ENCODE measurements at regions not wholly inside any gene's neighbourhood (a gene's known extent, or its start where the extent isn't known, plus 50 kb on each side); places are given as distances from the start of the nearest gene placed in this dataset.

DNA sequence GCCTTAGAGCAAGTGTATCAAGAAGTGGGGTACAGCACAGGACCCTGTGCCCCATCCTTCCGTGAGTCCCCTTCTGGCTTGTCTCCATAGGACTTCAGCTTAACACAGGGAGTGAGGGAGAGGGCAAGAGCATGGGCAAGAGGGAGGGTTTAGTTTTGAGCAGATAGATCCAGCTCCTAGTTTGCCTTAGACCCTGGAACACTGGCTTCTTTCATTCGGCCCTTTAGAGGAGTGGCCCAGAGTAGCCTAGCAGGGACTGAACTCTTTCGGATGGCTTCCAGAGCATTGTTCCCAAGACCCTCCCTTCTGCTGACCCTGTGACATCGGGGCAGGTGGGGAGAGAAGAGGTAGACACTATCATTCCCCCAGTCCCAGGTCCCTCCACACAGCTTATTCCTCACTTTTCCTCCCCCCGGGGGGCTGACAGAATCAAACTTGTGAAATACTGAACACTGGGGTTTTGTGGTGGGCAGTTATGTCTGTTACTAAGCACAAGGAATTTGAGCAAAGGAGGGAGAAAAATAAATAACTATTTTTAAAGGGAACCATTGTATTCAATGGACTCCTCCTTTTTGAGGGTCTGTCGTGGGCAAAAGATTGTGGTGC is 289.6 kb upstream of the C2CD4B start:
- TF ChIP-seq, protein P1, sequence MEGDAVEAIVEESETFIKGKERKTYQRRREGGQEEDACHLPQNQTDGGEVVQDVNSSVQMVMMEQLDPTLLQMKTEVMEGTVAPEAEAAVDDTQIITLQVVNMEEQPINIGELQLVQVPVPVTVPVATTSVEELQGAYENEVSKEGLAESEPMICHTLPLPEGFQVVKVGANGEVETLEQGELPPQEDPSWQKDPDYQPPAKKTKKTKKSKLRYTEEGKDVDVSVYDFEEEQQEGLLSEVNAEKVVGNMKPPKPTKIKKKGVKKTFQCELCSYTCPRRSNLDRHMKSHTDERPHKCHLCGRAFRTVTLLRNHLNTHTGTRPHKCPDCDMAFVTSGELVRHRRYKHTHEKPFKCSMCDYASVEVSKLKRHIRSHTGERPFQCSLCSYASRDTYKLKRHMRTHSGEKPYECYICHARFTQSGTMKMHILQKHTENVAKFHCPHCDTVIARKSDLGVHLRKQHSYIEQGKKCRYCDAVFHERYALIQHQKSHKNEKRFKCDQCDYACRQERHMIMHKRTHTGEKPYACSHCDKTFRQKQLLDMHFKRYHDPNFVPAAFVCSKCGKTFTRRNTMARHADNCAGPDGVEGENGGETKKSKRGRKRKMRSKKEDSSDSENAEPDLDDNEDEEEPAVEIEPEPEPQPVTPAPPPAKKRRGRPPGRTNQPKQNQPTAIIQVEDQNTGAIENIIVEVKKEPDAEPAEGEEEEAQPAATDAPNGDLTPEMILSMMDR (IDR thresholded peaks at IDR 0.05; ENCODE audit: low read depth, low read length) = no peak
- no peak for TF ChIP-seq EZH2phosphoT487 (IDR thresholded peaks at IDR 0.05; ENCODE audit: low read depth)

Measured in OCI-LY3 (cell line).